22Rv1 (cell line): ENCODE measurements at regions not wholly inside any gene's neighbourhood (a gene's known extent, or its start where the extent isn't known, plus 50 kb on each side); places are given as distances from the start of the nearest gene placed in this dataset.

Experiments
- ZFX ChIP-seq: fragments of 450-650 bp; IDR thresholded peaks from 2 replicates; pipeline ENCODE4 v1.6.1; 2017; ENCODE audit warnings: antibody characterized with exemption, borderline replicate concordance
- TF ChIP-seq, protein P1 (sequence below): fragments of 450-650 bp; IDR thresholded peaks from 2 replicates; pipeline ENCODE4 v1.5.1; 2017; ENCODE audit warnings: mild to moderate bottlenecking

DNA sequence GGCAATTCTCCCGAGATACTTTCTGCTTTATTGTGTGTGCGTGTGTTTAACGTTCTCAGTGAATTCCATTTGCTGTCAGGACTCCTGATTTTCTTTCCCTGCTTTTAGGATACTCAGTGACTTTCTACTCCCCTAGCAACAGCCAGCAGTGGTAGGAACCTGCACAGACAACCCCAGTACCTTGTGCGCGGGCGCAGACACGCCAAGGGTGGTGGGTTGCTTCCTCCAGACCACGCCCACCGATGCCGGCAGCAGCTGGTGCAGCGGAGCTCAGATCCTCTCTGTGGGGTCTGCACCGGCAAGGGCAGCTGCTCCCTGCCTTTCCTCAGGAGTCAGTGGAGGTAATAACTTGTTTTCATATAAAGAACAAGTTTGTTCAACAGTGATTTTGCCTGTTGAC, 225.1 kb upstream of the NDN start:
- TF ChIP-seq, protein P1, sequence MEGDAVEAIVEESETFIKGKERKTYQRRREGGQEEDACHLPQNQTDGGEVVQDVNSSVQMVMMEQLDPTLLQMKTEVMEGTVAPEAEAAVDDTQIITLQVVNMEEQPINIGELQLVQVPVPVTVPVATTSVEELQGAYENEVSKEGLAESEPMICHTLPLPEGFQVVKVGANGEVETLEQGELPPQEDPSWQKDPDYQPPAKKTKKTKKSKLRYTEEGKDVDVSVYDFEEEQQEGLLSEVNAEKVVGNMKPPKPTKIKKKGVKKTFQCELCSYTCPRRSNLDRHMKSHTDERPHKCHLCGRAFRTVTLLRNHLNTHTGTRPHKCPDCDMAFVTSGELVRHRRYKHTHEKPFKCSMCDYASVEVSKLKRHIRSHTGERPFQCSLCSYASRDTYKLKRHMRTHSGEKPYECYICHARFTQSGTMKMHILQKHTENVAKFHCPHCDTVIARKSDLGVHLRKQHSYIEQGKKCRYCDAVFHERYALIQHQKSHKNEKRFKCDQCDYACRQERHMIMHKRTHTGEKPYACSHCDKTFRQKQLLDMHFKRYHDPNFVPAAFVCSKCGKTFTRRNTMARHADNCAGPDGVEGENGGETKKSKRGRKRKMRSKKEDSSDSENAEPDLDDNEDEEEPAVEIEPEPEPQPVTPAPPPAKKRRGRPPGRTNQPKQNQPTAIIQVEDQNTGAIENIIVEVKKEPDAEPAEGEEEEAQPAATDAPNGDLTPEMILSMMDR = no peak
- no peak for TF ChIP-seq ZFX
